ENCODE measurements at regions not wholly inside any gene's neighbourhood (a gene's known extent, or its start where the extent isn't known, plus 50 kb on each side); places are given as distances from the start of the nearest gene placed in this dataset.

DNA sequence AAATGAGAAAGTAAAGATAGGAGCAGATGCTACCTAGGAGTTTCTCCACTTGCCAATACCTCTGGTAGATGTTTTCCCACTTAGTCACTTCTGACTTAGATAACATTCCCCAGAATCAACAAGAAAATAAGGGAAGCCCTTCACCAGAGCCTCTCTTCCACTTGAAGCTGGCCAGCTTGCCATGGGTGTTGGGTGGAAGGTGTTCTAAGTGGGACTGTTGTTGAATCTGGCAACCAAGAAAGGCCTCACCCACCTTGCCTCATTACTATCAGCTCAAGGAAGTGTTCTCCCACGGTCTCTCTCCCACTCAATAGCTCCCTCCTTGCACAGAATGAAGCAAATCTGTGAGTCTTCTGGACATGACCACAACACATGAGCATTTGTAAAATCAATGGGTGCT is 100.4 kb upstream of the REG3A start:
- Mint-ChIP-seq H3K4me1 (ENCODE audit: low read depth) (no peaks in the 10 kb centered on the region), H3K9me3 (peaks cover 12% of the 10 kb centered on the region), H3K4me3 (no peak overlapping the region), H3K36me3 (ENCODE audit: low read depth) (no peaks in the 10 kb centered on the region), H3K27me3 (no peaks in the 10 kb centered on the region), H3K27ac (no peak overlapping the region)
- H3K36me3 ChIP-seq (ENCODE audit: insufficient read depth, low read length), result no peaks in the 10 kb centered on the region
- H3K4me3 ChIP-seq (ENCODE audit: low read length), result no peak overlapping the region
- no peaks in the 10 kb centered on the region for H3K9me3 ChIP-seq (ENCODE audit: control insufficient read depth in 1 of 2, insufficient read depth in 1 of 2, low read length in 2 of 2)
- H3K27me3 ChIP-seq (ENCODE audit: control insufficient read depth in 1 of 2, insufficient read depth in 2 of 2, low read length in 2 of 2), result no peaks in the 10 kb centered on the region
- no peaks in the 10 kb centered on the region for H3K4me1 ChIP-seq (ENCODE audit: insufficient read depth, low read length)
- ChIA-PET CTCF (no interaction called here), POLR2A (no interaction called here)
- TF ChIP-seq, protein P1, sequence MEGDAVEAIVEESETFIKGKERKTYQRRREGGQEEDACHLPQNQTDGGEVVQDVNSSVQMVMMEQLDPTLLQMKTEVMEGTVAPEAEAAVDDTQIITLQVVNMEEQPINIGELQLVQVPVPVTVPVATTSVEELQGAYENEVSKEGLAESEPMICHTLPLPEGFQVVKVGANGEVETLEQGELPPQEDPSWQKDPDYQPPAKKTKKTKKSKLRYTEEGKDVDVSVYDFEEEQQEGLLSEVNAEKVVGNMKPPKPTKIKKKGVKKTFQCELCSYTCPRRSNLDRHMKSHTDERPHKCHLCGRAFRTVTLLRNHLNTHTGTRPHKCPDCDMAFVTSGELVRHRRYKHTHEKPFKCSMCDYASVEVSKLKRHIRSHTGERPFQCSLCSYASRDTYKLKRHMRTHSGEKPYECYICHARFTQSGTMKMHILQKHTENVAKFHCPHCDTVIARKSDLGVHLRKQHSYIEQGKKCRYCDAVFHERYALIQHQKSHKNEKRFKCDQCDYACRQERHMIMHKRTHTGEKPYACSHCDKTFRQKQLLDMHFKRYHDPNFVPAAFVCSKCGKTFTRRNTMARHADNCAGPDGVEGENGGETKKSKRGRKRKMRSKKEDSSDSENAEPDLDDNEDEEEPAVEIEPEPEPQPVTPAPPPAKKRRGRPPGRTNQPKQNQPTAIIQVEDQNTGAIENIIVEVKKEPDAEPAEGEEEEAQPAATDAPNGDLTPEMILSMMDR (IDR thresholded peaks at IDR 0.05), result no peak
- intact Hi-C loops (cut with DNase I, micrococcal nuclease), result no loop called here
- ATAC-seq (ENCODE audit: poor library complexity), result no peak
- no peak for DNase-seq
- H3K27ac ChIP-seq (ENCODE audit: low read depth in 1 of 2, low read length in 2 of 2), result no peak overlapping the region

DNA sequence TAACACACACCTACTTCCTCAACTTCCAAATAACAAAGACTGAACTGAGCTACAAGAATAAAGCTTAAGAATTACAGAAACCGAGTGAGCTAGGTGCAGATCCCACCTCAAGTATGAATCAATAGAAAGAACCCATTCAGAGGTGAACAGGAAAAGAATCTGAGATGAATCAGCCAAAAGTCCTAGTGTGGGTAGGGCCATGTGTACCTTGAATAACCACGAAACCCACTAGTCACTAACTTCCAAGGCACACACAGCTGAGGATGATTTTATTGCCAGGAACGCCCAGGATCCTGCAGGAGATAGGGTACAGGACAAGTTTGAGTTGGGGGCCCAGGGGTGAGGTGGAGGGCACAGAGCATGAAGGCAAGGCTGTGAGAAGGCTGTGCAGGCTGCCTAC is 99.7 kb upstream of the REG3A start:
- Histone ChIP-seq H3K4me3 (ENCODE audit: low read length) (no peak overlapping the region), H3K27me3 (ENCODE audit: control insufficient read depth in 1 of 2, insufficient read depth in 2 of 2, low read length in 2 of 2) (no peaks in the 10 kb centered on the region), H3K9me3 (ENCODE audit: control insufficient read depth in 1 of 2, insufficient read depth in 1 of 2, low read length in 2 of 2) (no peaks in the 10 kb centered on the region), H3K4me1 (ENCODE audit: insufficient read depth, low read length) (no peaks in the 10 kb centered on the region), H3K27ac (ENCODE audit: low read depth in 1 of 2, low read length in 2 of 2) (no peak overlapping the region), H3K36me3 (ENCODE audit: insufficient read depth, low read length) (no peaks in the 10 kb centered on the region)
- ChIA-PET POLR2A (no interaction called here), CTCF (no interaction called here)
- no peaks in the 10 kb centered on the region for H3K36me3 Mint-ChIP-seq (ENCODE audit: low read depth)
- no peak overlapping the region for H3K4me3 Mint-ChIP-seq
- DNase-seq, result no peak
- TF ChIP-seq, protein P1 (IDR thresholded peaks at IDR 0.05), result no peak
- H3K27ac Mint-ChIP-seq, result no peak overlapping the region
- peaks cover 12% of the 10 kb centered on the region for H3K9me3 Mint-ChIP-seq
- no peaks in the 10 kb centered on the region for H3K4me1 Mint-ChIP-seq (ENCODE audit: low read depth)
- no peaks in the 10 kb centered on the region for H3K27me3 Mint-ChIP-seq
- ATAC-seq (ENCODE audit: poor library complexity), result no peak
- intact Hi-C loops (cut with DNase I, micrococcal nuclease), result no loop called here

DNA sequence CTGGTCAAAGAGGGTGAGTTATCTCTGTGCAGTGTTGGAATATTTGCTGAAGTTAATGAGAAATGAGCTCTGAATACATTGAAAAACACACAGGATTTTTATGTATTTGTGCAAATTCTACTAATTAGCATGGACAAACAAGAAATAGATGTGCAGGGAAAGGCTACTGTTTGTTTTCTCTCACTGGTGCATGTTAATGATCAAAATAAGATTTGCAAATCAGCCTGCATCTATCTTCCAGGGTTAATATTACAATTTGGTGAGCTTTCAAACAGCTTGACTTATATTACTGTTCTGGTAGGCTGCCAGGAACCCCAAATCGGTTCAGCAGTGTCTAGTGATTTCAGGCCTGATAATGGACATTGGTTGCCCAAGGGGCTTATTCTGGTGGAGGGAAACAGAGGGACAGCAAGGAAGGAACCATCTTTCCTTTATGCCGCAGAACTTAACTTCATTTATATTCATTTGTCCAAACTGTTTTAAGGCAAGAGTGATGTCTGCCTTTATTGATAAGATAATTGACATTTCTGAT is 93.8 kb upstream of the REG3A start:
- ATAC-seq (ENCODE audit: poor library complexity) (no peak), DNase-seq (no peak)
- Histone ChIP-seq H3K27me3 (ENCODE audit: control insufficient read depth in 1 of 2, insufficient read depth in 2 of 2, low read length in 2 of 2) (no peaks in the 10 kb centered on the region), H3K4me3 (ENCODE audit: low read length) (no peak overlapping the region), H3K4me1 (ENCODE audit: insufficient read depth, low read length) (no peaks in the 10 kb centered on the region), H3K9me3 (ENCODE audit: control insufficient read depth in 1 of 2, insufficient read depth in 1 of 2, low read length in 2 of 2) (no peaks in the 10 kb centered on the region), H3K36me3 (ENCODE audit: insufficient read depth, low read length) (no peaks in the 10 kb centered on the region), H3K27ac (ENCODE audit: low read depth in 1 of 2, low read length in 2 of 2) (no peak overlapping the region)
- TF ChIP-seq, protein P1 (IDR thresholded peaks at IDR 0.05), result no peak
- Mint-ChIP-seq H3K27me3 (no peaks in the 10 kb centered on the region), H3K36me3 (ENCODE audit: low read depth) (no peaks in the 10 kb centered on the region), H3K4me1 (ENCODE audit: low read depth) (no peaks in the 10 kb centered on the region), H3K9me3 (peaks cover 14% of the 10 kb centered on the region), H3K27ac (no peak overlapping the region), H3K4me3 (no peak overlapping the region)
- CTCF ChIA-PET, result no interaction called here
- POLR2A ChIA-PET, result no interaction called here
- intact Hi-C loops (cut with DNase I, micrococcal nuclease), result no loop called here
